ENCODE measurements at regions not wholly inside any gene's neighbourhood (a gene's known extent, or its start where the extent isn't known, plus 50 kb on each side); places are given as distances from the start of the nearest gene placed in this dataset.
"Not testable (repeated sequence)": the region's sequence is repeated elsewhere in the genome, so short reads cannot be mapped to it uniquely, and the experiment has no call there.

GRCh38 chr13:91046715-91047327 lies 300.7 kb upstream of the MIR17HG start:
- Histone ChIP-seq H3K9me3 (ENCODE audit: low read depth, low read length) (no peaks in the 10 kb centered on the region), H3K4me3 (ENCODE audit: low read length) (no peak overlapping the region), H3K27me3 (ENCODE audit: insufficient read depth, low read length) (no peaks in the 10 kb centered on the region), H3K4me1 (ENCODE audit: insufficient read depth, low read length) (no peaks in the 10 kb centered on the region)

- Histone ChIP-seq H3K4me1 (ENCODE audit: insufficient read depth, low read length) (no peaks in the 10 kb centered on the region), H3K27me3 (ENCODE audit: insufficient read depth, low read length) (no peaks in the 10 kb centered on the region), H3K4me3 (ENCODE audit: low read length) (no peak overlapping the region), H3K9me3 (ENCODE audit: low read depth, low read length) (no peaks in the 10 kb centered on the region)
These were observed 296.5 kb upstream of the MIR17HG start for GRCh38 chr13:91050970-91051369.

- no peaks in the 10 kb centered on the region for H3K9me3 ChIP-seq (ENCODE audit: low read depth, low read length)
- no peak overlapping the region for H3K4me3 ChIP-seq (ENCODE audit: low read length)
- H3K27me3 ChIP-seq (ENCODE audit: insufficient read depth, low read length): no peaks in the 10 kb centered on the region
- no peaks in the 10 kb centered on the region for H3K4me1 ChIP-seq (ENCODE audit: insufficient read depth, low read length)
These were observed 294.6 kb upstream of the MIR17HG start for GRCh38 chr13:91052876-91053275.

GRCh38 chr13:91053318-91054065 lies 294.0 kb upstream of the MIR17HG start:
- Histone ChIP-seq H3K4me3 (ENCODE audit: low read length) (no peak overlapping the region), H3K4me1 (ENCODE audit: insufficient read depth, low read length) (no peaks in the 10 kb centered on the region), H3K9me3 (ENCODE audit: low read depth, low read length) (no peaks in the 10 kb centered on the region), H3K27me3 (ENCODE audit: insufficient read depth, low read length) (no peaks in the 10 kb centered on the region)

- H3K9me3 ChIP-seq (ENCODE audit: low read depth, low read length): no peaks in the 10 kb centered on the region
- no peaks in the 10 kb centered on the region for H3K27me3 ChIP-seq (ENCODE audit: insufficient read depth, low read length)
- H3K4me1 ChIP-seq (ENCODE audit: insufficient read depth, low read length): no peaks in the 10 kb centered on the region
- no peak overlapping the region for H3K4me3 ChIP-seq (ENCODE audit: low read length)
These were observed 292.6 kb upstream of the MIR17HG start for GRCh38 chr13:91054902-91055301.

- H3K9me3 ChIP-seq (ENCODE audit: low read depth, low read length): no peaks in the 10 kb centered on the region
- no peak overlapping the region for H3K4me3 ChIP-seq (ENCODE audit: low read length)
- no peaks in the 10 kb centered on the region for H3K4me1 ChIP-seq (ENCODE audit: insufficient read depth, low read length)
- no peaks in the 10 kb centered on the region for H3K27me3 ChIP-seq (ENCODE audit: insufficient read depth, low read length)
These were observed 290.7 kb upstream of the MIR17HG start for GRCh38 chr13:91056746-91057145.

- not testable (repeated sequence) for H3K27me3 ChIP-seq (ENCODE audit: insufficient read depth, low read length); H3K4me3 ChIP-seq (ENCODE audit: low read length)
These were observed 290.0 kb upstream of the MIR17HG start for GRCh38 chr13:91057507-91057906.

GRCh38 chr13:91058066-91058465 lies 289.4 kb upstream of the MIR17HG start:
- Histone ChIP-seq H3K4me3 (ENCODE audit: low read length) (no peak overlapping the region), H3K4me1 (ENCODE audit: insufficient read depth, low read length) (no peaks in the 10 kb centered on the region), H3K27me3 (ENCODE audit: insufficient read depth, low read length) (no peaks in the 10 kb centered on the region), H3K9me3 (ENCODE audit: low read depth, low read length) (no peaks in the 10 kb centered on the region)

More at GRCh38 chr13:91057507-91057906, 290.0 kb upstream of the MIR17HG start:
- H3K9me3 ChIP-seq (ENCODE audit: low read depth, low read length); H3K4me1 ChIP-seq (ENCODE audit: insufficient read depth, low read length): not testable (repeated sequence)

GRCh38 chr13:91058919-91059318 lies 288.6 kb upstream of the MIR17HG start:
- no peaks in the 10 kb centered on the region for H3K27me3 ChIP-seq (ENCODE audit: insufficient read depth, low read length)
- no peak overlapping the region for H3K4me3 ChIP-seq (ENCODE audit: low read length)
- H3K4me1 ChIP-seq (ENCODE audit: insufficient read depth, low read length): no peaks in the 10 kb centered on the region
- H3K9me3 ChIP-seq (ENCODE audit: low read depth, low read length): no peaks in the 10 kb centered on the region

- Histone ChIP-seq H3K4me1 (ENCODE audit: insufficient read depth, low read length) (no peaks in the 10 kb centered on the region), H3K9me3 (ENCODE audit: low read depth, low read length) (no peaks in the 10 kb centered on the region), H3K27me3 (ENCODE audit: insufficient read depth, low read length) (no peaks in the 10 kb centered on the region), H3K4me3 (ENCODE audit: low read length) (no peak overlapping the region)
These were observed 280.7 kb upstream of the MIR17HG start for GRCh38 chr13:91066745-91067144.

- Histone ChIP-seq H3K27me3 (ENCODE audit: insufficient read depth, low read length) (no peaks in the 10 kb centered on the region), H3K4me3 (ENCODE audit: low read length) (no peak overlapping the region), H3K4me1 (ENCODE audit: insufficient read depth, low read length) (no peaks in the 10 kb centered on the region), H3K9me3 (ENCODE audit: low read depth, low read length) (no peaks in the 10 kb centered on the region)
These were observed 275.0 kb upstream of the MIR17HG start for GRCh38 chr13:91072486-91072885.

GRCh38 chr13:91074091-91074490 lies 273.4 kb upstream of the MIR17HG start:
- H3K27me3 ChIP-seq (ENCODE audit: insufficient read depth, low read length): no peaks in the 10 kb centered on the region
- no peaks in the 10 kb centered on the region for H3K4me1 ChIP-seq (ENCODE audit: insufficient read depth, low read length)

GRCh38 chr13:91076830-91077229 lies 270.7 kb upstream of the MIR17HG start:
- no peaks in the 10 kb centered on the region for H3K9me3 ChIP-seq (ENCODE audit: low read depth, low read length)
- no peaks in the 10 kb centered on the region for H3K27me3 ChIP-seq (ENCODE audit: insufficient read depth, low read length)
- no peaks in the 10 kb centered on the region for H3K4me1 ChIP-seq (ENCODE audit: insufficient read depth, low read length)
- H3K4me3 ChIP-seq (ENCODE audit: low read length): no peak overlapping the region

More at GRCh38 chr13:91074091-91074490, 273.4 kb upstream of the MIR17HG start:
- no peak overlapping the region for H3K4me3 ChIP-seq (ENCODE audit: low read length)
- H3K9me3 ChIP-seq (ENCODE audit: low read depth, low read length): no peaks in the 10 kb centered on the region

GRCh38 chr13:91078093-91078679 lies 269.3 kb upstream of the MIR17HG start:
- no peaks in the 10 kb centered on the region for H3K4me1 ChIP-seq (ENCODE audit: insufficient read depth, low read length)
- no peaks in the 10 kb centered on the region for H3K9me3 ChIP-seq (ENCODE audit: low read depth, low read length)
- H3K4me3 ChIP-seq (ENCODE audit: low read length): no peak overlapping the region
- H3K27me3 ChIP-seq (ENCODE audit: insufficient read depth, low read length): no peaks in the 10 kb centered on the region

- H3K9me3 ChIP-seq (ENCODE audit: low read depth, low read length): no peaks in the 10 kb centered on the region
- no peak overlapping the region for H3K4me3 ChIP-seq (ENCODE audit: low read length)
- no peaks in the 10 kb centered on the region for H3K27me3 ChIP-seq (ENCODE audit: insufficient read depth, low read length)
- no peaks in the 10 kb centered on the region for H3K4me1 ChIP-seq (ENCODE audit: insufficient read depth, low read length)
These were observed 268.3 kb upstream of the MIR17HG start for GRCh38 chr13:91079176-91079575.

All from mononuclear cell (primary cell).